Pulmonary artery endothelial cell (primary cell): ENCODE measurements at regions not wholly inside any gene's neighbourhood (a gene's known extent, or its start where the extent isn't known, plus 50 kb on each side); places are given as distances from the start of the nearest gene placed in this dataset.
"Not testable (repeated sequence)": the region's sequence is repeated elsewhere in the genome, so short reads cannot be mapped to it uniquely, and the experiment has no call there.

Experiments
- DNase-seq: peaks from one replicate; pipeline ENCODE4 v3.0.0-alpha.2; 2011; ENCODE audit warnings: low read depth, low spot score

DNA sequence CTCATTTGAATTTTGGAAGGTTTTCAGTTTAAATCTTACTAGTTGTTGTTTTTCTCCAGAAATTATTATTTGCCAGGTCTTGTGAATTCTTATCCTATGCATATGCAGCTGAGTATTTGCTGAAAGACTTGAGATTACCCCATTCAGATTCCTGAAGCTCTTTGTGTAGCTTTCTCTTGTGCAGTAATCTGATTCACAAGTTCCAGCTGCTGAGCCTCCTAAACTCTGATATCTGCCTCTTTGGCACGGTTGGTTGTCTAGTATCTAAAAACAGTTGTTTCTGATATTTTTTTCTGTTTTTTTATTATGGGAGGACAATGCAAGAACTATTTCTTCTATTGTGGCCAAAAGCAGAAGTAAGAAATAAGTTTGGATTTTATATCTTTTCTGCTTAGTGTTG lies 863.9 kb upstream of the MANEA start:
- DNase-seq, result no peak

DNA sequence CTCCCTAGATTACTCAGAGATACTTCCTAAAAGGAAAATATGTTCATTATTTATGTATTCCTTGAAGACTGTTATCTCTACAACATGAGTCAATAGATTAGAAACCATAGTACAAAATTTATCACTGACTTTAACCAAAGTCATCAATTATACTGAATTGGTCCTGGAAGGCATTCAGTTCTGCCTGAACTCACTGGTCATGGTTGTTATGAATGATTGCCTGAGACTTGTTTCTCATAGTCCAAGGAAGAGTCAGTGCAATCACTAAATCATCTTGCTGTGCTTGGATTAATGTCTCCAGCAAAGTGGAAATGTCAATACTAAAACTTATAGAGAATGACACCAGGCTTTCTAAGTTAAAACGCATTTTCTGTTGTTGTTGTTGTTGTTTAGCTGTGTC lies 878.6 kb upstream of the MANEA start:
- DNase-seq, result no peak

DNA sequence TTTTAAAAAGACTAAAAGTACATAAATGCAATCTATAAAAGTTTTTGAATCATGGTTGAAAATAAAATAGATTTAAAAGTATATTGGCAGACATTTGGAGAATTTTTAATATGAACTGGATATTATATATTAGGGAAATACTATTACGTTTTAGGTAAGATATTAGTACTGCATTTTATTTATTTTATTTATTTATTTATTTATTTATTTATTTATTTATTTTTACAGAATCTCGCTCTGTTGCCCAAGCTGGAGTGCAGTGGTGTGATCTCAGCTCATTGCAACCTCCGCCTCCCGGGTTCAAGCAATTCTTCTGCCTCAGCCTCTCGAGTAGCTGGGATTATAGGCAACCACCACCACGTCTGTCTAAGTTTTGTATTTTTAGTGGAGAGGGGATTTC lies 890.1 kb upstream of the MANEA start:
- DNase-seq, result not testable (repeated sequence)

GRCh38 chr6:94683409-94683808 lies 893.9 kb upstream of the MANEA start:
- DNase-seq, result no peak

DNA sequence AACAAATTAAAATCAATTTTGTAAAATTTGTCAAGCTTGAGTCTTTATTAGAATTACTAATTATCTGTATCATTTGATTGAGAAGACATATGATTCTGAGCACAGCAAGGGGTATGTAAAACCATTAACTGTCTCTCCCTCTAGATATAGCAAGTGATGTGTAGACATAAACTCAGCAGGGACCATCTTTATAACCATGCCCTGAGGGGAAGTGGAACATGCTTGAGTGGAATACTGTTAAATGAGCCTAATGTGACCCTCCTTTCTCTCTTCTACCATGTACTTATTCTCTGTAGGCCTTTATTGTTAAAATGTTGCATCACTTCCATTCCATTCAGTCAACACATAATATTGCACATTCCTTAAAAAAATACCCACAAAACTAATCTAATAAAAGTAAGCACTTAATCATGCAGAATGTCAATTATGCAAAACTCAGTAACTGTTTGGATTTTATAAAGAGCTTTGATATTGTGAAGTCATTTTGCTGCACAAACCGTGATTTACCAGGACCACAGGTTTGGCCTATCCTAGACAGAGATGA lies 896.6 kb upstream of the MANEA start:
- no peak for DNase-seq

DNA sequence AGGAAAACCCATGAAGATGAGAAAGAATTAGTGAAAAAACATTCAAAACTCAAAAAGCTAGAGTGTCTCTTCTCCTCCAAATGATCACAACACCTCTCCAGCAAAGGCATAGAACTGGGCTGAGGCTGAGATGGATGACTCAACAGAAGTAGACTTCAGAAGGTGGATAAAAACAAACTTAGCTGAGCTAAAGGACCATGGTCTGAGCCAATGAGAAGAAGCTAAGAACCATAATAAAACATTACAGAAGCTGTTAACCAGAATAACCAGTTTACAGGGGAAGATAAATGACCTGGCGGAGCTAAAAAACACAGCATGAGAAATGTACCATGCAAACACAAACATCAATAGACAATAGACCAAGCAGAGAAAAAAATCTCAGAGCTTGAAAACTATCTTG lies 904.1 kb upstream of the MANEA start:
- DNase-seq, result no peak

- DNase-seq, result no peak
These were observed 907.3 kb upstream of the MANEA start for GRCh38 chr6:94670017-94670416.

DNA sequence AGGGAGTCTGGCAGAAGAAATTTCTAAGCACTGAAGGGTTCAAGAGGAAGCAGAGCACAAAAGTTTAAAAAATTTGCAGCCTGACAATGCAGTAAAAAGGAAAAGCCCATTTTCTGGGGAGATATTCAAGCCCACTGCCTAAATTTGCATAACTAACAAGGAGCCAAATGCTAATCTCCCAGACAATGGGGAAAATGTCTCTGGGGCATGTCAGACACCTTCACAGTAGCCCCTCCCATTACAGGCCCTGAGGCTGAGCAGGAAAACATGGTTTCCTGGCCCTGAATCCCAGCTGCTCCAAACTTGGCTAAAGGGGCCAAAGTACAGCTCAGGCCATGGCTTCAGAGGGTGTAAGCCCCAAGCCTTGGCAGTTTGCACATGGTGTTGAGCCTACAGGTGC lies 908.5 kb upstream of the MANEA start:
- DNase-seq, result no peak

DNA sequence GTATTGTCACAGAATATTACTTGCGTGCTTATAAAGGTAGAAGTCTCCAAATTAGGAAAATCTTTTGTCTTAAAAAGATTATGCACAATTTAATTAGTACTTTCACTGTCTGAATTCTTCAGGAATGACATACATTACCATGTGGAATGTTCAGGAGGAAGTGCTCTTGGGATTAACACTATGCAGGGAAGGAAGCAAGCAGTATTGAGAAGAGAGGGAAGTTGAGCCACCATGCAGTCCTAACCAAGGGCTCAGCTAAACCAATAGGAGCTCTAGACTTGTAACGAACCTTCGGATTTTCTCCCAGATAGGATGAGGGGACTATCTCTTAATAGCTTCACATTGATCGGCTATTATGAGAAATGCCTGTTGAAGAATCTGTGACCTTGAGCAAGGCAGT lies 918.4 kb upstream of the MANEA start:
- no peak for DNase-seq

DNA sequence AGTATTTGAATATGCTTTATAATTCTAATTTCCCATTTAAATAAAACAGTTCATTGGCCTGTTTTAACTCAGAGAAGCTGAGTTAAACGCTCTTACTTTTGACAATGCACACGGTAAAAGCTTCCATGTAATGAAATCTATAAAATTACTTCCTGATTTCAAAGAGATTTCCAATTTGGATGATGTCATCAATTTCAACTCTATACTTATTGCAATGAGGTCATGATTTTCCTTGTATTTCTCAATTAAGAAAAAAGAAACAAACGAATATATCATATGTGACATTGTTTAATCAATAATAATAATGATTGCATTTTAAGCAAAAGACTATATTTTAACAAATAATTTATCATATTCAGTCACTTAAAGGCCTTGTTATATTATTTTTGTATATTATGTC lies 926.1 kb upstream of the MANEA start:
- DNase-seq, result no peak

GRCh38 chr6:94645191-94645590 lies 932.1 kb upstream of the MANEA start:
- no peak for DNase-seq

GRCh38 chr6:94639564-94639963 lies 937.8 kb upstream of the MANEA start:
- DNase-seq, result no peak

DNA sequence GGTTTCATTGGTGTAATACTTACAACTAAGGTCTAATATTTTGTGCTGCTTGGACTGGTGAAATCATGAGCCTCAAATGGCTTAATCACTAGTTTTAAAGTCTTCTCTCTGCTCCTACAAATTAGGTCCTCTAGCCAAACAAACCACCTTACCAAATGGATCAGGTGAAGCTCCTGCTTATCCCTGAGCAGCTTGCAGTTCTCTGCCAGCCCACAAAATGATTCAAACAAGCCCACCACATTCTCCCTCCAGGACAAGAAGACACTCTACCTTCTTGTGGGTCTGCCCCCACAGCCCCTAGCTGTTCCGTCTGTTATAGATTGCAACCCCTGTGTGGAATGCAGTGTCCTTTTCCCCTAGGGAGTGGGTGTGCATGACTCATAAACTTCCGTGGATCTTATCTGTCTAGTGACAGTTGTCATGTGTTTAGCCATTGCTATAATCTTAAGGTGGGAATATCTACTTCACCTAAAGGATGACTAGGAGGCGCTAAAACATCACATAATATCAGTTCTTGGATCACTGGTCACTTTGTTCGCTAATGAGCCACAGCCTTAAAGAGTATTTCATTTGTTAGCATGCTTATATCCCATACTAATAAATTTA lies 940.5 kb upstream of the MANEA start:
- no peak for DNase-seq

GRCh38 chr6:94623586-94623985 lies 953.7 kb upstream of the MANEA start:
- no peak for DNase-seq

DNA sequence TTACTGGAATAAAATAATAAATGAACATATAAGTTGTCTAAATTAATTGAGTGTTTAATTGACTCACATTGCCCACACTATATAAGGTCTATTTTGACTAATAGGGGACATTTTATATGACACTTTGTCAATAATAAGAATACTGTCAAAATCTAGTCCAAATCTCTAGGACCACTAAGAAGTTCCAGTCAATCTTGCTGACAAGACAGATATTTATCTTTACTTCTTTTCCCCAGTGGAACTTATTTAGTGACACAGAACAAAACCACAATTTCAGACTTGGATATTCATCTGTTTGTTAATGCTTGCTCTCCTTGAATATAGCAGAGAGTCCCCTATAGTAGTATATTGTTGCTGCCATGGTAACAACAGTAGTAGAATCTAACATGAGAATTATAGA lies 954.6 kb upstream of the MANEA start:
- DNase-seq, result no peak

DNA sequence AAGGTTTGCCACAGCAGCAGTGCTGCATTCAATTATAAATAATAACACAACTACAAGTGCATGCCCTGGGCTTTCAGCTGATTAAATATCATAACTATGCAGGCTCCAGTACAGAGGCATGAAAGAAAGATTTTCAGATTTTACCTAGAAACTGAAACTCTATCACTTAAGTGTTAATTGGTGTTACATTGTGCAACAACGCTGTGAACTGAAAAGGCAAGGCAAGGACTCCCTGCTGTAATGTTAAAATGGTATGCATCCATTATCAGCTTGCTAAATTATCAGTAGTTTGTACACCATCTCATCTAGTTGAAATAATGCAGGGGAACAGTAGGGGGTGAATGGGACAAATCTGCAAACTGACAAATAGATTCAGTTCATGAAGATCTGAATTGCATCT lies 976.7 kb upstream of the MANEA start:
- DNase-seq, result no peak

- DNase-seq, result no peak
These were observed 979.8 kb upstream of the MANEA start for GRCh38 chr6:94597487-94597886.

DNA sequence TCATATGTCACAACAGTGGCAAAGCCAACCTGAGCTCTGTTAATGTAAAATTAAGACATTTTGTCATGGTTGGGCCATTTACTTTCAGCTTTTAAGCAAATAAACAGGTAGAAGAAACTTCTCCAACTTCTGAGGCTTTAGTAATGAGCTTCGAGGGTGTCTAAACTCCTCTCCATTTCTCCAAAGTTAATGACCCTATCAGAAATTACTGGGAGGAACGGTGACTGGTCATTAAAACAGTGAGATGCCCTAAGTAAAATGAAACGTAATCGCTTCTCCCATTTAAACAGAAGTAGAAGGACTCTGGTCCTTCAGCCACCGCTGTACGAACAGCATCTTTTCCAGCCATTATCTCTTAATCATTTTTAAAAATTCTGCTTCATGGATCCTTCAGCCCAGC lies 986.9 kb upstream of the MANEA start:
- no peak for DNase-seq

GRCh38 chr6:94588301-94588700 lies 989.0 kb upstream of the MANEA start:
- DNase-seq, result no peak

DNA sequence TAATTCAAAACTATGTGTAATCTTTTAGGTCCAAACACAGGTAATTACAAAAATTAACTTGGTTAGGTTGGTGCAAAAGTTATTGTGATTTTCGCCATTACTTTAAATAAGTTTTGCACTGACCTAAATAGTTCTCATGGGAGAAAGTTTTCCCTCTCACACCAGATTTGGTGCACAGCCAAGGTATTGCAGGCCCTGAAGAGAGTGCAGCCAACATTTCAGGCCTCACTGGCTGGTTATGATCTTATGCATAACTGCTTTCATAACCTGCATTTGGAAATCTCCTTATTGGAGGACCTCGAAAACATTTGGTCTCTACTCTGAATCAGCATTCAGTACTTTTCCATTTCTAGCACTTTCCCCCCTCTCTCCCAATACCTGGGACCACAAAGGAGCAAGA lies 993.1 kb upstream of the MANEA start:
- DNase-seq, result no peak

DNA sequence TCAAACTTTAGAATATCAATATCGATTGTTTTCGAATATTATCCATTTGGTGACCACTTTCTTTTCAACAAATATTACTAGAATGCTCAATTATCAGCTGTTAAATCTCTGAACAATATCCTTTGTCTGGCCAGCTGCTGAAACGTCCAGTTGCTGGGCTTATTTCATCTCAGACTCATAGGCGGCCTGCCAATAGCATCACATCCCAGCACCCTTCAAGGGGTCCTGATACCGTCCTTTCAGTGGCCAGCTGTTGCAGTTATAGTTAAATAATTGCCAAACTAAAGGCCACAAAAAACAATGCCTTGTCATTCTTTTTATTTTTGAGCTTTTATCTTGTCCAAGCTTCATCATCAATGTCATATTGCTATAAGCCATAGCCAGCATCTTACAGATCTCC lies 1006.8 kb upstream of the MANEA start:
- DNase-seq, result no peak

DNA sequence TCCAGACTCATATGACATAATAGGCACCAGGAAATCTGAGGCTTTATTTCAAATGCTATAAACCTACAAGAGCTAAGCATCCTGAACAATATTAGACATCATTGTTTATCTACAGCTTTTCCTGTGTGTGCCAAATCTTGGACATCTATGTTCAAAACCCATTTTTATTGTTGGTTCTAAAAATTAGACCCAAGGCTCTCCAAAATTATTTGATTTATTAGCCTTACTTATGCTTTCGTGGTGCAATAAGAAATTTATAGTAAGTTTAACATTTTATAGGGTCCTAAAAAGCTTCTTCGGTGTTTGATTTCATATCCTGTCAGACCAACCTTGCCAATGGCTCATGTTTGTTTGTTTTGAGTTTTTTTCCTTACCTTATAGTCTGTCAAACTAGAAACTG lies 1014.5 kb upstream of the MANEA start:
- DNase-seq, result no peak

DNA sequence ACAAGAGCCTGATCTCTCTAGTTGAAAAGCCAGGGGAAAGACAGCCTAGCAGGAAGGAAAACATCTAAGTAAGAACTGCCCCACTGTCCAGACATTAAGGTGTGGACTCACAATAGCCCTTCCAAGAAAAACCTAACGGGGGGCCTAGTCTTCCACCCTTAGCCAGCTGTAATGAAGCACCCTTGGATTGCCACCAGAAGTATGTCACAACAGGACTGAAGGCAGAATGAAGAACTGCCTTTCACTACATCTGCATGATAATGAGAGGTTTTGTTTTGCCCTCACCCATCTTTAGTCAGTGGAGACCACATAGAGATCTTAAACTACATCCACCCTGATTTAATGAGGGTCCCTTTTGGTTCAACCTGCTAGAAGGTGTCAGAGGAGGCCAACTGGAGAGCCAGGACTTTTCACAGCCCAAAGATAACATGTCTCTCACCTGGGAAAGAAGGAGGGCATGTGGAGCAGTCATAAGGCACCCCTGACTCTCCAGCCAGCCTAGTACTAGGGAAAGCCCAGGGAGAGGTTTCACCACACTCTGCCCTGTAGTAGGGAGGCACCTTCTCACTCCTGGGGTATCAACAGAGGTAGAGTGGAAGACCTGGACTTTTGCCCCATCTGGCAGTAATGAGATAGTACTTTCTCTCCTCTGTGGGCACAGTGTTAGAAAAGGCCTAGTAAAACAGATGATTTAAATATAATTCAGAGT lies 1017.4 kb upstream of the MANEA start:
- no peak for DNase-seq
